AG04449 (cell line): ENCODE measurements at regions not wholly inside any gene's neighbourhood (a gene's known extent, or its start where the extent isn't known, plus 50 kb on each side); places are given as distances from the start of the nearest gene placed in this dataset.
"Not testable (repeated sequence)": the region's sequence is repeated elsewhere in the genome, so short reads cannot be mapped to it uniquely, and the experiment has no call there.

Experiments used
- CTCF ChIA-PET: fragments of 350-600 bp; formaldehyde crosslinking; extraction: SDS; loops from one replicate; lab custom pipeline; 2021; ENCODE audit warnings: antibody characterized with exemption; lab: Yijun Ruan, JAX
- POLR2A ChIA-PET: fragments of 400-600, 350-600 bp; formaldehyde crosslinking; extraction: SDS; loops from one replicate; lab custom pipeline; 2020; ENCODE audit warnings: antibody characterized with exemption, inconsistent platforms; lab: Yijun Ruan, JAX
- DNase-seq: peaks from one replicate; pipeline ENCODE4 v3.0.0-alpha.2; 2010; ENCODE audit warnings: low read depth, low spot score
- H3K4me3 ChIP-seq: 2 replicates; pipeline ENCODE4 v1.5.1; 2011; ENCODE audit warnings: low read depth, mild to moderate bottlenecking, control low read depth, low read length
- TF ChIP-seq, protein P1 (sequence below): IDR thresholded peaks from one replicate; pipeline ENCODE4 v1.5.1; 2011; ENCODE audit warnings: mild to moderate bottlenecking, moderate library complexity, low read length, control low read depth, inconsistent platforms; ENCODE audit not compliant: insufficient read depth; ENCODE audit errors: missing control alignments

DNA sequence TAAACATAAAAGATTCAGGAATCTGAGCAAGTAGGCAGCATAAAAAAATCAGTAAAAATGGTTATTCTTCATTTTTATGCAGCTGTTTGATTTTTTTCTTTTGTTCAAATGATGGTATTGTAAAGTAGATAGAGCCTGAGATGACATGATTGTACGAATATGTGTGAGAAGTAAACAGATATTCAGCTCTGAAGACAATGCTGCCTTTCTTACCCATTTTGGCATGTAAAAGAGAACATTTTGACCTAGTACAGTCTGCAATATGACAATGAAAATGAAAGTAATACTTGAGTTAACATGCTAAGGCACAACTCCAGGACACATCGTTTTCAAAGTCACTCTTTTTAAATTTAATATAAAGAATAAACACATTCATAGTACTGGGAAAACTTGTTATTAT, 95.7 kb upstream of the NCAM2 start:
- no peak for DNase-seq
- TF ChIP-seq, protein P1, sequence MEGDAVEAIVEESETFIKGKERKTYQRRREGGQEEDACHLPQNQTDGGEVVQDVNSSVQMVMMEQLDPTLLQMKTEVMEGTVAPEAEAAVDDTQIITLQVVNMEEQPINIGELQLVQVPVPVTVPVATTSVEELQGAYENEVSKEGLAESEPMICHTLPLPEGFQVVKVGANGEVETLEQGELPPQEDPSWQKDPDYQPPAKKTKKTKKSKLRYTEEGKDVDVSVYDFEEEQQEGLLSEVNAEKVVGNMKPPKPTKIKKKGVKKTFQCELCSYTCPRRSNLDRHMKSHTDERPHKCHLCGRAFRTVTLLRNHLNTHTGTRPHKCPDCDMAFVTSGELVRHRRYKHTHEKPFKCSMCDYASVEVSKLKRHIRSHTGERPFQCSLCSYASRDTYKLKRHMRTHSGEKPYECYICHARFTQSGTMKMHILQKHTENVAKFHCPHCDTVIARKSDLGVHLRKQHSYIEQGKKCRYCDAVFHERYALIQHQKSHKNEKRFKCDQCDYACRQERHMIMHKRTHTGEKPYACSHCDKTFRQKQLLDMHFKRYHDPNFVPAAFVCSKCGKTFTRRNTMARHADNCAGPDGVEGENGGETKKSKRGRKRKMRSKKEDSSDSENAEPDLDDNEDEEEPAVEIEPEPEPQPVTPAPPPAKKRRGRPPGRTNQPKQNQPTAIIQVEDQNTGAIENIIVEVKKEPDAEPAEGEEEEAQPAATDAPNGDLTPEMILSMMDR: no peak
- CTCF ChIA-PET: no interaction called here
- POLR2A ChIA-PET: no interaction called here
- H3K4me3 ChIP-seq: no peak overlapping the region

DNA sequence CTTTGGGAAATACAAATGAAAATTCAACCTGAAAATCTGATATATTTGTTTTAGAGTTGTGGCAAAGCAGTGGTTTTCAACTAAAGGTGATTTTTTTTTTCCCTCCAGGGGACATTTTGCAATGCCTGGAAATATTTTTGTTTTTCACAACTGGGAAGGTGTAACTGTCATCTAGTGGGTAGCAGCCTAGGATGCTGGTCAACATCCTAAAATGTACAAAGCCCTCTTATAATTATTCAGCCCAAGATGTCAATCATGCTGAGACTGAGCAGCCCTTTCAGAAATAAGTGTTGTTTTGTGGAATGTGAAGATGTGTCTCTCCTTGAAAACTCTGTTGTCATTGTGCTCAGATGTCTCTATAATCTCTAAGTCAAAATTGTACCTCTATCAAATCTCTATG, 95.2 kb upstream of the NCAM2 start:
- DNase-seq: no peak
- TF ChIP-seq, protein P1: no peak
- ChIA-PET CTCF (no interaction called here), POLR2A (no interaction called here)
- no peak overlapping the region for H3K4me3 ChIP-seq

DNA sequence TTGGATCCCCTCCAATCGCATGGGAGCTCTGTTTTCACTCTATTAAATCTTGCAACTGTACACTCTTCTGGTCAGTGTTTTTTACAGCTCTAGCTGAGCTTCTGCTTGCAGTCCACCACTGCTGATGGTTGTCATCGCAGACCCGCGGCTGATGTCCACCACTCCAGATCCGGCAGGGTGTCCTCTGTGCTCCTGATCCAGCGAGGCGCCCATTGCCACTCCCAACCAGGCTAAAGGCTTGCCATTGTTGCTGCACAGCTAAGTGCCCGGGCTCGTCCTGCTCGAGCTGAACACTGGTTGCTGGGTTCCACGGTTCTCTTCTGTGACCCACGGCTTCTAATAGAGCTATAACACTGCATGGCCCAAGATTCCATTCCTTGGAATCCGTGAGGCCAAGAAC, 70.7 kb upstream of the NCAM2 start:
- DNase-seq, POLR2A ChIA-PET, CTCF ChIA-PET, H3K4me3 ChIP-seq: not testable (repeated sequence)

- CTCF ChIA-PET: no interaction called here
- POLR2A ChIA-PET: no interaction called here
- no peak overlapping the region for H3K4me3 ChIP-seq
- TF ChIP-seq, protein P1: no peak
- no peak for DNase-seq
Observed at GRCh38 chr21:20942523-20942922, 55.7 kb upstream of the NCAM2 start.

DNA sequence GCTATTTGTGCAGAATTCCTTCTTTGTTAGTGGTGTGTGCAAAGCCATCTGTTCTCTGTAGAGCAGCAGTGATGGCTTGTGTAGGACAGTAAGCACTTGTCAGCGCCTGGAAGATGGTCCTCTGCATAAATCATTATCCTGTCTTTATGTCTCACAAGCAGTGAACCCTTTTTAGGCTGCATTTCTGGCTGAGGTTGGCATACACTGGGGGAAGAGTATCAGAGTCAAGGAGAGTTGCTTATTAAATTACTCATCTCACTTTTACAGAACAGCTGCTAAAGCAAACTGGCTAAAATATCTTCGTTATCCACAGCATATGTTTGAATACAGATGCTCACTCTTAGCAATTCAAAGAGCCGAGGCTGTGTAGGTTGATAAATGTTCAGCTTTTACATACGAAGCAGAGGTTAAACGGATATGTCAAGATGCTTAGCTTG, 54.6 kb upstream of the NCAM2 start:
- H3K4me3 ChIP-seq: no peak overlapping the region
- ChIA-PET POLR2A (no interaction called here), CTCF (no interaction called here)
- no peak for DNase-seq
- TF ChIP-seq, protein P1: no peak

GRCh38 chr21:20944139-20944538, 54.1 kb upstream of the NCAM2 start:
- DNase-seq: no peak
- H3K4me3 ChIP-seq: no peak overlapping the region
- TF ChIP-seq, protein P1: no peak
- CTCF ChIA-PET: no interaction called here
- POLR2A ChIA-PET: no interaction called here

DNA sequence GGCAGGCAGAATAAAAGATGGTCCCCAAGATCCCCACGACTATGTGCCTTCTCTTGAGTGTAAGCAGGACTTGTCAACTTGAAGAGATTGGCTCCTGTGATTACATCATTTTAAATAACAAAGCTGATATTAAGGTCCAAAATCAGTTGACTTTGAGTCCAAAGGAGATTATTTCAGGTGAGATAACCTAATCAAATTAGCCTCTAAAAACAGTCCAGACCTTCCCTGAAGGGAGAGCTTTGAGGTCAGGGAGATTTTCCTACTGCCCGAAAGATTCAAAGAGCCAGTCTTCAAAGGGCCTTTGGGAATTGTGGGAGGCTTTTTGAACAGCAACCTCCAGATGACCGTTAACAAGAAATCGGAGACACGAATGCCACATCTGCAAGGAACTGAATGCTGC, 51.5 kb upstream of the NCAM2 start:
- no peak overlapping the region for H3K4me3 ChIP-seq
- no peak for DNase-seq
- CTCF ChIA-PET: no interaction called here
- POLR2A ChIA-PET: no interaction called here
- TF ChIP-seq, protein P1: no peak
